HEK293 (cell line): ENCODE measurements at regions not wholly inside any gene's neighbourhood (a gene's known extent, or its start where the extent isn't known, plus 50 kb on each side); places are given as distances from the start of the nearest gene placed in this dataset.

Experiments
- CTCF ChIA-PET: fragments of 350-600 bp; formaldehyde crosslinking; extraction: SDS; loops from one replicate; lab custom pipeline; 2021; ENCODE audit warnings: antibody characterized with exemption; lab: Yijun Ruan, JAX
- POLR2A ChIA-PET: fragments of 300-600 bp; formaldehyde crosslinking; extraction: SDS; loops from one replicate; lab custom pipeline; 2020; ENCODE audit warnings: antibody characterized with exemption, inconsistent platforms; lab: Yijun Ruan, JAX
- H3K27ac ChIP-seq: fragments of 200-500 bp; sonication (Bioruptor generic); 2 replicates; pipeline ENCODE4 v1.5.1; 2014; ENCODE audit warnings: low read depth, low read length, control low read depth, inconsistent platforms; ENCODE audit errors: extremely low read depth
- H3K36me3 ChIP-seq, 2 experiments: fragments of 200-500 bp in 1 of 2; sonication (Bioruptor generic) in 1 of 2; 1 replicate in 1 of 2; 2 replicates in 1 of 2; pipeline ENCODE4 v1.5.1; 2014 to 2017; ENCODE audit warnings: inconsistent platforms in 2 of 2, low read length in 2 of 2; ENCODE audit not compliant: control insufficient read depth in 2 of 2, insufficient read depth in 1 of 2
- H3K4me1 ChIP-seq: fragments of 200-500 bp; sonication (Bioruptor generic); 2 replicates; pipeline ENCODE4 v1.5.1; 2014; ENCODE audit warnings: mild to moderate bottlenecking, low read length, inconsistent platforms; ENCODE audit not compliant: control insufficient read depth, insufficient read depth
- H3K4me3 ChIP-seq: 2 replicates; pipeline ENCODE4 v1.5.1; 2011; ENCODE audit warnings: low read depth, mild to moderate bottlenecking, control low read depth, low read length, moderate library complexity
- H3K9me3 ChIP-seq: fragments of 200-500 bp; sonication (Bioruptor generic); 2 replicates; pipeline ENCODE4 v1.5.1; 2014; ENCODE audit warnings: low read depth, low read length, inconsistent platforms; ENCODE audit not compliant: control insufficient read depth, insufficient read depth
- GLI2 ChIP-seq: fragments of 450-650 bp; formaldehyde crosslinking; IDR thresholded peaks from 2 replicates; pipeline ENCODE4; 2017; ENCODE audit warnings: missing biosample characterization, missing genetic modification characterization, low read depth, borderline replicate concordance
- MYNN ChIP-seq: fragments of 450-650 bp; formaldehyde crosslinking; IDR thresholded peaks from 2 replicates; pipeline ENCODE4 v1.5.1; 2016; ENCODE audit warnings: missing biosample characterization, missing genetic modification characterization, borderline replicate concordance
- PRDM1 ChIP-seq: fragments of 450-650 bp; formaldehyde crosslinking; IDR thresholded peaks from 2 replicates; pipeline ENCODE4; 2016; ENCODE audit warnings: missing biosample characterization, missing genetic modification characterization
- SP7 ChIP-seq: fragments of 450-650 bp; formaldehyde crosslinking; IDR thresholded peaks from 2 replicates; pipeline ENCODE4 v1.5.1; 2016; ENCODE audit warnings: missing biosample characterization, missing genetic modification characterization
- ZBTB1 ChIP-seq: fragments of 450-650 bp; formaldehyde crosslinking; IDR thresholded peaks from 2 replicates; pipeline ENCODE4 v1.5.1; 2016; ENCODE audit warnings: missing biosample characterization, missing genetic modification characterization
- ZBTB7A ChIP-seq: fragments of 450-650 bp; formaldehyde crosslinking; IDR thresholded peaks from 2 replicates; pipeline ENCODE4 v1.5.1; 2016; ENCODE audit warnings: low read depth, missing biosample characterization, missing genetic modification characterization
- ZFHX2 ChIP-seq: fragments of 450-650 bp; formaldehyde crosslinking; conservative IDR thresholded peaks from 2 replicates; pipeline ENCODE4 v1.5.1; 2016; ENCODE audit warnings: missing biosample characterization, missing genetic modification characterization
- ZFP37 ChIP-seq: fragments of 450-650 bp; formaldehyde crosslinking; IDR thresholded peaks from 2 replicates; pipeline ENCODE4 v1.5.1; 2016; ENCODE audit warnings: missing biosample characterization, missing genetic modification characterization
- ZNF140 ChIP-seq: fragments of 450-650 bp; formaldehyde crosslinking; IDR thresholded peaks from 2 replicates; pipeline ENCODE4 v1.5.1; 2016; ENCODE audit warnings: missing biosample characterization, missing genetic modification characterization
- ZNF157 ChIP-seq: fragments of 450-650 bp; formaldehyde crosslinking; IDR thresholded peaks from 2 replicates; pipeline ENCODE4 v1.5.1; 2016; ENCODE audit warnings: missing biosample characterization, missing genetic modification characterization
- ZNF184 ChIP-seq: fragments of 450-650 bp; IDR thresholded peaks from 2 replicates; pipeline ENCODE4 v1.5.1; 2018; ENCODE audit warnings: missing biosample characterization, mild to moderate bottlenecking, missing genetic modification characterization
- ZNF274 ChIP-seq, 2 experiments: fragments of 200-500 bp in 1 of 2; fragments of 450-650 bp in 1 of 2; sonication (Bioruptor generic) in 1 of 2; formaldehyde crosslinking in 1 of 2; IDR thresholded peaks; 2 replicates each; pipeline versions ENCODE4 v1.5.1 to v1.6.1; 2014 to 2016; ENCODE audit warnings: borderline replicate concordance in 1 of 2, inconsistent platforms in 1 of 2, low read length in 1 of 2, missing biosample characterization in 1 of 2, missing genetic modification characterization in 1 of 2
- ZNF280D ChIP-seq: fragments of 450-650 bp; formaldehyde crosslinking; IDR thresholded peaks from 2 replicates; pipeline ENCODE4 v1.5.1; 2016; ENCODE audit warnings: missing biosample characterization, missing genetic modification characterization
- ZNF311 ChIP-seq: fragments of 450-650 bp; formaldehyde crosslinking; IDR thresholded peaks from 2 replicates; pipeline ENCODE4 v1.5.1; 2017; ENCODE audit warnings: missing biosample characterization, missing genetic modification characterization, borderline replicate concordance
- ZNF350 ChIP-seq: fragments of 450-650 bp; formaldehyde crosslinking; IDR thresholded peaks from 2 replicates; pipeline ENCODE4 v1.5.0; 2017; ENCODE audit warnings: missing biosample characterization, mild to moderate bottlenecking, missing genetic modification characterization
- ZNF362 ChIP-seq: fragments of 450-650 bp; formaldehyde crosslinking; IDR thresholded peaks from 2 replicates; pipeline ENCODE4 v1.5.1; 2016; ENCODE audit warnings: missing biosample characterization, missing genetic modification characterization
- ZNF37A ChIP-seq: fragments of 450-650 bp; IDR thresholded peaks from 2 replicates; pipeline ENCODE4 v1.5.1; 2018; ENCODE audit warnings: missing biosample characterization, missing genetic modification characterization
- ZNF501 ChIP-seq: fragments of 450-650 bp; formaldehyde crosslinking; IDR thresholded peaks from 2 replicates; pipeline ENCODE4 v1.5.1; 2016; ENCODE audit warnings: missing biosample characterization, missing genetic modification characterization
- ZNF561 ChIP-seq: fragments of 450-650 bp; IDR thresholded peaks from 2 replicates; pipeline ENCODE4 v1.5.1; 2018; ENCODE audit warnings: missing biosample characterization, missing genetic modification characterization, borderline replicate concordance
- ZNF585B ChIP-seq: fragments of 450-650 bp; formaldehyde crosslinking; IDR thresholded peaks from 2 replicates; pipeline ENCODE4 v1.5.1; 2016; ENCODE audit warnings: missing biosample characterization, missing genetic modification characterization
- ZNF626 ChIP-seq: fragments of 450-650 bp; sonication (Bioruptor Pico); formaldehyde crosslinking; IDR thresholded peaks from 2 replicates; pipeline ENCODE4 v1.5.1; 2018; ENCODE audit warnings: missing biosample characterization, missing genetic modification characterization, inconsistent platforms
- ZNF654 ChIP-seq: fragments of 450-650 bp; formaldehyde crosslinking; IDR thresholded peaks from 2 replicates; pipeline ENCODE4 v1.5.1; 2016; ENCODE audit warnings: low read depth, missing biosample characterization, missing genetic modification characterization
- ZNF692 ChIP-seq: fragments of 450-650 bp; formaldehyde crosslinking; IDR thresholded peaks from 2 replicates; pipeline ENCODE4 v1.5.1; 2016; ENCODE audit warnings: missing biosample characterization, missing genetic modification characterization
- ZNF747 ChIP-seq: fragments of 450-650 bp; formaldehyde crosslinking; IDR thresholded peaks from 2 replicates; pipeline ENCODE4 v1.5.1; 2016; ENCODE audit warnings: missing biosample characterization, missing genetic modification characterization
- ZSCAN16 ChIP-seq: fragments of 450-650 bp; formaldehyde crosslinking; IDR thresholded peaks from 2 replicates; pipeline ENCODE4 v1.5.1; 2016; ENCODE audit warnings: missing biosample characterization, missing genetic modification characterization
- TF ChIP-seq, protein P1 (sequence below): fragments of 450-650 bp; formaldehyde crosslinking; IDR thresholded peaks from 2 replicates; pipeline ENCODE4 v1.5.1; 2016; ENCODE audit warnings: missing biosample characterization, missing genetic modification characterization, borderline replicate concordance
- TF ChIP-seq, protein P2 (sequence below): fragments of 450-650 bp; formaldehyde crosslinking; IDR thresholded peaks from 2 replicates; pipeline ENCODE4 v1.5.1; 2016; ENCODE audit warnings: missing biosample characterization, missing genetic modification characterization
- TF ChIP-seq, protein P3 (sequence below): fragments of 450-650 bp; formaldehyde crosslinking; IDR thresholded peaks from 2 replicates; pipeline ENCODE4 v1.5.1; 2016; ENCODE audit warnings: missing biosample characterization, missing genetic modification characterization

DNA sequence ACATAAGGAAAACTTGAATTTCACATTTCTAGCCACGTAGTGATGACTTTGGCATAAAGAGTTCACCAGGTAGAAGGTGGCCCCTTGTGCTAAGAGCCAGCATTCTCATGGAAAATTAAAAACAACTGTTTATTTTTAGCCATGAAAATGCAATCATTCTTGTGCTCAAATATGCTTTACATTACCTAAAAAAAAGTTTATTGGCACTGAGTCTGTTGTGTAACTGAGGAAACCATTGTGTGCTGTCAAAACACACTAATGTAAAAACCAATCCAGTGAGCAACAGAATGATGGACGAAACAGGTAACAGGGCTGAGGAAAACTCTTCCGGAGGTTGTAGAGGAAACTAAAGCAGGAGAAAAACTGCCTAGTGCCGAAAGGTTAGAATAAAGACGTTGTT is 287.0 kb upstream of the TMC3 start:
- TF ChIP-seq ZSCAN16 (tag by site-specific recombination) (no peak), ZNF37A (tag by site-specific recombination) (no peak), ZNF274 (IDR thresholded peaks at IDR 0.05; ENCODE audit: low read length) (no peak), ZNF274 (tag by site-specific recombination; IDR thresholded peaks at IDR 0.05; ENCODE audit: borderline replicate concordance) (no peak), ZFP37 (tag by site-specific recombination) (no peak), ZNF140 (tag by site-specific recombination) (no peak), ZNF626 (tag by site-specific recombination) (no peak), ZNF654 (no peak), ZNF157 (no peak), ZNF585B (tag by site-specific recombination) (no peak), ZNF747 (no peak), ZFHX2 (tag by site-specific recombination) (no peak), ZNF311 (tag by site-specific recombination) (no peak), ZBTB1 (tag by site-specific recombination) (no peak), ZBTB7A (tag by site-specific recombination) (no peak), ZNF501 (tag by site-specific recombination) (no peak), PRDM1 (tag by site-specific recombination) (no peak), MYNN (tag by site-specific recombination) (no peak)
- TF ChIP-seq, protein P1, sequence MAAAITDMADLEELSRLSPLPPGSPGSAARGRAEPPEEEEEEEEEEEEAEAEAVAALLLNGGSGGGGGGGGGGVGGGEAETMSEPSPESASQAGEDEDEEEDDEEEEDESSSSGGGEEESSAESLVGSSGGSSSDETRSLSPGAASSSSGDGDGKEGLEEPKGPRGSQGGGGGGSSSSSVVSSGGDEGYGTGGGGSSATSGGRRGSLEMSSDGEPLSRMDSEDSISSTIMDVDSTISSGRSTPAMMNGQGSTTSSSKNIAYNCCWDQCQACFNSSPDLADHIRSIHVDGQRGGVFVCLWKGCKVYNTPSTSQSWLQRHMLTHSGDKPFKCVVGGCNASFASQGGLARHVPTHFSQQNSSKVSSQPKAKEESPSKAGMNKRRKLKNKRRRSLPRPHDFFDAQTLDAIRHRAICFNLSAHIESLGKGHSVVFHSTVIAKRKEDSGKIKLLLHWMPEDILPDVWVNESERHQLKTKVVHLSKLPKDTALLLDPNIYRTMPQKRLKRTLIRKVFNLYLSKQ = no peak
- ChIA-PET POLR2A (no interaction called here), CTCF (interaction anchor here (0.6 kb wide), 1 partner anchor 23 kb away, joined by 3 read pairs; no protein-coding TSS in a partner anchor)
- Histone ChIP-seq H3K27ac (no peak overlapping the region), H3K9me3 (no peaks in the 10 kb centered on the region), H3K4me3 (no peak overlapping the region), H3K36me3 (no peaks in the 10 kb centered on the region), H3K4me1 (no peaks in the 10 kb centered on the region)

DNA sequence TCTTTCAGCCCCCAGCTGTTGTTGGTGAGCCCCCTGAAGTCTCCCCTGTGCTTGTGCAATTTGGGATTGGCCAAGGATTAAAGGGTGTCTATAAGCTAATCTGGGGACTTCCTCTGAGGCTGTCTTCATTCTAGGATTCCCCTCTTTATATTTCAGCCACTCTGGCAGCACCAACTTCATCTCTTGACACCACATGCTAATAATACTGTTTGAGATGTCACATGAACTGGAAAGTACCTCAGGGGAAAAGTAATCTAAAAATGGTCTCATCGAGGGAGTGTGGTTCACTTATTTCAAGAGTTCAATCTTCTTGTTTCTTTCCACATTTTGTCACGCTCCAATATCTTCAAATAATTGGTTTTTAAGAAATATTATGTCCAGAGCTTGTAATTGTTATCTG is 279.2 kb upstream of the TMC3 start:
- Histone ChIP-seq H3K27ac (no peak overlapping the region), H3K9me3 (no peaks in the 10 kb centered on the region), H3K36me3 (no peaks in the 10 kb centered on the region), H3K4me3 (no peak overlapping the region), H3K4me1 (no peaks in the 10 kb centered on the region)
- ChIA-PET POLR2A (no interaction called here), CTCF (no interaction called here)
- no peak for TF ChIP-seq ZNF184 (tag by site-specific recombination)
- no peak for TF ChIP-seq SP7 (tag by site-specific recombination)
- TF ChIP-seq ZNF280D (tag by site-specific recombination) = no peak
- TF ChIP-seq ZNF350 (tag by site-specific recombination) = no peak
- no peak for TF ChIP-seq ZNF561 (tag by site-specific recombination)
- TF ChIP-seq, protein P2, sequence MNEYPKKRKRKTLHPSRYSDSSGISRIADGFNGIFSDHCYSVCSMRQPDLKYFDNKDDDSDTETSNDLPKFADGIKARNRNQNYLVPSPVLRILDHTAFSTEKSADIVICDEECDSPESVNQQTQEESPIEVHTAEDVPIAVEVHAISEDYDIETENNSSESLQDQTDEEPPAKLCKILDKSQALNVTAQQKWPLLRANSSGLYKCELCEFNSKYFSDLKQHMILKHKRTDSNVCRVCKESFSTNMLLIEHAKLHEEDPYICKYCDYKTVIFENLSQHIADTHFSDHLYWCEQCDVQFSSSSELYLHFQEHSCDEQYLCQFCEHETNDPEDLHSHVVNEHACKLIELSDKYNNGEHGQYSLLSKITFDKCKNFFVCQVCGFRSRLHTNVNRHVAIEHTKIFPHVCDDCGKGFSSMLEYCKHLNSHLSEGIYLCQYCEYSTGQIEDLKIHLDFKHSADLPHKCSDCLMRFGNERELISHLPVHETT (tag by site-specific recombination) = no peak
- no peak for TF ChIP-seq GLI2
- TF ChIP-seq ZNF362 = no peak
- TF ChIP-seq, protein P3, sequence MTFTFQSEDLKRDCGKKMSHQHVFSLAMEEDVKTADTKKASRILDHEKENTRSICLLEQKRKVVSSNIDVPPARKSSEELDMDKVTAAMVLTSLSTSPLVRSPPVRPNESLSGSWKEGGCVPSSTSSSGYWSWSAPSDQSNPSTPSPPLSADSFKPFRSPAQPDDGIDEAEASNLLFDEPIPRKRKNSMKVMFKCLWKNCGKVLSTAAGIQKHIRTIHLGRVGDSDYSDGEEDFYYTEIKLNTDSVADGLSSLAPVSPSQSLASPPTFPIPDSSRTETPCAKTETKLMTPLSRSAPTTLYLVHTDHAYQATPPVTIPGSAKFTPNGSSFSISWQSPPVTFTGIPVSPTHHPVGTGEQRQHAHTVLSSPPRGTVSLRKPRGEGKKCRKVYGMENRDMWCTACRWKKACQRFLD (tag by site-specific recombination) = no peak
- no peak for TF ChIP-seq ZNF692 (tag by site-specific recombination)
